ENCODE measurements at regions not wholly inside any gene's neighbourhood (a gene's known extent, or its start where the extent isn't known, plus 50 kb on each side); places are given as distances from the start of the nearest gene placed in this dataset.

DNA sequence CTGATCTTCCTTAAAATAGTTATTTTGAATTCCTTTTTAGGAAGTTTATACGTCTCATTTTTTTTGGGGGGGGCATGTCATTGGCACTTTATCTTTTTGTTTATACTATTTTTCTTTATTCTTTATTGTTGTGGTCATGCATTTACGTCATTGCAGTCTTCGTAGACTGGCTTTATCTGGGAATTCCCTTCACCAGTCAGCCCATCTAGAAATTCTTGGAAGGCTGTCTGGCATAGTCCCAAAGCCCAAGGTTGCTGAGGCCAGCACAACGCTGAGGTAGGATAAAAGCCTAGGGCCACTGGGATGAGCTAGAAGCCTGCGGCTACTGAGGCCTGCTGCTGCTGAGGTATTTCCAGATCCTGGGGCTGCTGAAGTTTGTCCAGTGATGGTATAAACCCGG, 121.5 kb downstream of the ISOC1 start:
- no peaks in the 10 kb centered on the region for H3F3A ChIP-seq (ENCODE audit: low read length, unreplicated experiment)
- no peak for DNase-seq
- ChIA-PET POLR2A (ENCODE audit: unreplicated experiment) (no interaction called here), CTCF (no interaction called here)
- intact Hi-C loops (cut with micrococcal nuclease): no loop called here
- H4K20me1 ChIP-seq (ENCODE audit: low read length): no peaks in the 10 kb centered on the region
- H3K9me2 ChIP-seq (replicated peaks; ENCODE audit: low read length): no peaks in the 10 kb centered on the region
- ATAC-seq: no peak
- no peak overlapping the region for H3K4me2 ChIP-seq (ENCODE audit: low read length)
- H3K4me1 ChIP-seq (ENCODE audit: insufficient read depth, low read length): no peaks in the 10 kb centered on the region
- H3K27ac ChIP-seq (ENCODE audit: low read length): no peak overlapping the region
- no peak overlapping the region for H3K9ac ChIP-seq (ENCODE audit: low read length)
- no peak overlapping the region for H3K4me3 ChIP-seq (ENCODE audit: low read length)
- BruUV-seq (replicated peaks): no TSS peak
- H3K9me3 ChIP-seq (ENCODE audit: low read length): no peaks in the 10 kb centered on the region
- no peaks in the 10 kb centered on the region for H3K79me2 ChIP-seq (ENCODE audit: low read length)
- H3K27me3 ChIP-seq (ENCODE audit: low read length): no peaks in the 10 kb centered on the region
- TF ChIP-seq EZH2 (IDR thresholded peaks at IDR 0.05; ENCODE audit: low read length, unreplicated experiment) (no peak), EZH2phosphoT487 (IDR thresholded peaks at IDR 0.05; ENCODE audit: borderline replicate concordance, low read length) (no peak)
- TF ChIP-seq, protein P1, sequence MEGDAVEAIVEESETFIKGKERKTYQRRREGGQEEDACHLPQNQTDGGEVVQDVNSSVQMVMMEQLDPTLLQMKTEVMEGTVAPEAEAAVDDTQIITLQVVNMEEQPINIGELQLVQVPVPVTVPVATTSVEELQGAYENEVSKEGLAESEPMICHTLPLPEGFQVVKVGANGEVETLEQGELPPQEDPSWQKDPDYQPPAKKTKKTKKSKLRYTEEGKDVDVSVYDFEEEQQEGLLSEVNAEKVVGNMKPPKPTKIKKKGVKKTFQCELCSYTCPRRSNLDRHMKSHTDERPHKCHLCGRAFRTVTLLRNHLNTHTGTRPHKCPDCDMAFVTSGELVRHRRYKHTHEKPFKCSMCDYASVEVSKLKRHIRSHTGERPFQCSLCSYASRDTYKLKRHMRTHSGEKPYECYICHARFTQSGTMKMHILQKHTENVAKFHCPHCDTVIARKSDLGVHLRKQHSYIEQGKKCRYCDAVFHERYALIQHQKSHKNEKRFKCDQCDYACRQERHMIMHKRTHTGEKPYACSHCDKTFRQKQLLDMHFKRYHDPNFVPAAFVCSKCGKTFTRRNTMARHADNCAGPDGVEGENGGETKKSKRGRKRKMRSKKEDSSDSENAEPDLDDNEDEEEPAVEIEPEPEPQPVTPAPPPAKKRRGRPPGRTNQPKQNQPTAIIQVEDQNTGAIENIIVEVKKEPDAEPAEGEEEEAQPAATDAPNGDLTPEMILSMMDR (conservative IDR thresholded peaks at IDR 0.05; ENCODE audit: low read depth, low read length): no peak
- no peaks in the 10 kb centered on the region for H3K36me3 ChIP-seq (ENCODE audit: low read depth, low read length)
- H2AFZ ChIP-seq (ENCODE audit: low read length): no peak overlapping the region

DNA sequence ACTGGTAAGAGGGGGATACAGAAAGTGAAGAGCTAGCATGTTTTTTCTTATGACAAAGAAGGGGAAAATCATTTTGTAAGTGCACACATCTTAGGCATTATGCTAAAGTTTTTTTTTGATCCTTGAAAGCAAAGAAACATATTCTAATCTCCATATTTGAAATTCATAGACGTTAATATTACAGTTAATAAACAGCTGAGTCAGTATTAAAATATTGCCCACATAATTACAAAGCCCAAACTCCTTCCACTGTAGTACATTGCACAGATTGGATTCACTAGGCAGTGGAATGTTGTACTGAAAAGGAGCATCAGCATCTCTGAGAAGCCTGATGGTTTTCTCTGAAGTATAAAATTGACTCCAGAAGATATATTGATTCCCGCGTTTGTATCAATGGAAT, 122.6 kb downstream of the ISOC1 start:
- H3F3A ChIP-seq (ENCODE audit: low read length, unreplicated experiment): no peaks in the 10 kb centered on the region
- no peak overlapping the region for H3K9ac ChIP-seq (ENCODE audit: low read length)
- no TSS peak for BruUV-seq (replicated peaks)
- CTCF ChIA-PET: no interaction called here
- no peak overlapping the region for H2AFZ ChIP-seq (ENCODE audit: low read length)
- H3K79me2 ChIP-seq (ENCODE audit: low read length): no peaks in the 10 kb centered on the region
- ATAC-seq (no peak), DNase-seq (no peak)
- H3K9me3 ChIP-seq (ENCODE audit: low read length): no peaks in the 10 kb centered on the region
- no peaks in the 10 kb centered on the region for H3K4me1 ChIP-seq (ENCODE audit: insufficient read depth, low read length)
- no peak overlapping the region for H3K4me2 ChIP-seq (ENCODE audit: low read length)
- H3K4me3 ChIP-seq (ENCODE audit: low read length): no peak overlapping the region
- no peaks in the 10 kb centered on the region for H4K20me1 ChIP-seq (ENCODE audit: low read length)
- H3K9me2 ChIP-seq (replicated peaks; ENCODE audit: low read length): no peaks in the 10 kb centered on the region
- no peaks in the 10 kb centered on the region for H3K27me3 ChIP-seq (ENCODE audit: low read length)
- TF ChIP-seq EZH2 (IDR thresholded peaks at IDR 0.05; ENCODE audit: low read length, unreplicated experiment): no peak
- TF ChIP-seq EZH2phosphoT487 (IDR thresholded peaks at IDR 0.05; ENCODE audit: borderline replicate concordance, low read length): no peak
- TF ChIP-seq, protein P1 (conservative IDR thresholded peaks at IDR 0.05; ENCODE audit: low read depth, low read length): no peak
- intact Hi-C loops (cut with micrococcal nuclease): no loop called here
- POLR2A ChIA-PET (ENCODE audit: unreplicated experiment): no interaction called here
- H3K36me3 ChIP-seq (ENCODE audit: low read depth, low read length): no peaks in the 10 kb centered on the region
- H3K27ac ChIP-seq (ENCODE audit: low read length): no peak overlapping the region

- H4K20me1 ChIP-seq (ENCODE audit: low read length): no peaks in the 10 kb centered on the region
- H3K9me2 ChIP-seq (replicated peaks; ENCODE audit: low read length): no peaks in the 10 kb centered on the region
- peaks cover 5% of the 10 kb centered on the region; the same call in 1 of the 2 replicates for H3K27me3 ChIP-seq (ENCODE audit: low read length)
- H3K36me3 ChIP-seq (ENCODE audit: low read depth, low read length): no peaks in the 10 kb centered on the region
- no peaks in the 10 kb centered on the region for H3F3A ChIP-seq (ENCODE audit: low read length, unreplicated experiment)
- no TSS peak for BruUV-seq (replicated peaks)
- no peak overlapping the region for H3K27ac ChIP-seq (ENCODE audit: low read length)
- no peaks in the 10 kb centered on the region for H3K9me3 ChIP-seq (ENCODE audit: low read length)
- no peaks in the 10 kb centered on the region for H3K79me2 ChIP-seq (ENCODE audit: low read length)
- ATAC-seq: no peak
- DNase-seq: no peak
- no peak overlapping the region for H3K9ac ChIP-seq (ENCODE audit: low read length)
- ChIA-PET CTCF (no interaction called here), POLR2A (ENCODE audit: unreplicated experiment) (no interaction called here)
- no peak overlapping the region for H2AFZ ChIP-seq (ENCODE audit: low read length)
- no peaks in the 10 kb centered on the region for H3K4me1 ChIP-seq (ENCODE audit: insufficient read depth, low read length)
- H3K4me2 ChIP-seq (ENCODE audit: low read length): no peak overlapping the region
- H3K4me3 ChIP-seq (ENCODE audit: low read length): no peak overlapping the region
- intact Hi-C loops (cut with micrococcal nuclease): no loop called here
- no peak for TF ChIP-seq EZH2phosphoT487 (IDR thresholded peaks at IDR 0.05; ENCODE audit: borderline replicate concordance, low read length)
- TF ChIP-seq EZH2 (IDR thresholded peaks at IDR 0.05; ENCODE audit: low read length, unreplicated experiment): no peak
- TF ChIP-seq, protein P1 (conservative IDR thresholded peaks at IDR 0.05; ENCODE audit: low read depth, low read length): no peak
Observed at GRCh38 chr5:129223178-129223577, 128.6 kb downstream of the ISOC1 start.
